Activated CD4-positive, alpha-beta T cell treated with anti-CD3 and anti-CD28 coated beads, Interleukin-10, Interleukin-2, amounts not matched to agents 100 ng/mL and 50 ng/mL, durations not matched to agents 16 hours and 8 hours (primary cell): ENCODE measurements at regions not wholly inside any gene's neighbourhood (a gene's known extent, or its start where the extent isn't known, plus 50 kb on each side); places are given as distances from the start of the nearest gene placed in this dataset.
A peak's percentile ranks its signal among the peaks of the same experiment; 100 is the strongest.
"Not testable (repeated sequence)": the region's sequence is repeated elsewhere in the genome, so short reads cannot be mapped to it uniquely, and the experiment has no call there.

Experiments used
- DNase-seq: peaks from one replicate; pipeline ENCODE4 v3.0.0-alpha.2; 2020

DNA sequence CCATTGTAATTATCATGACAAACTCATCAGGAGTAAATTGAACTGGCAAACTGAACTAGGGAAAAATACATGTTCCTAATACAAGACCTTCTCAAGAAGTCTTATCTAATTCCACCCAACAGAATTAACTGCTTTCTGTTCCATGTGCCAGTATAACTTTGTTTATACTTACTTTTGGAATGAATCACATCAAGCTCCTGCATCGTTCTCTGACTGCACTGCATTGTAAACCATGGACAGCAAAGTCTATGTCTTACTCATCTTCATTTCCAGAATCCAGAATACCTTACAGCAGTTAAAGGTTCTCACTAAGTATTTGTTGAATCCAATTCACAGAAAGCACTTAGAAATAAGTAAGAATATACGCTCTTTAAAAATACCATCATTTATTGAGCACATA is 102.8 kb downstream of the PLK2 start:
- DNase-seq, result no peak

DNA sequence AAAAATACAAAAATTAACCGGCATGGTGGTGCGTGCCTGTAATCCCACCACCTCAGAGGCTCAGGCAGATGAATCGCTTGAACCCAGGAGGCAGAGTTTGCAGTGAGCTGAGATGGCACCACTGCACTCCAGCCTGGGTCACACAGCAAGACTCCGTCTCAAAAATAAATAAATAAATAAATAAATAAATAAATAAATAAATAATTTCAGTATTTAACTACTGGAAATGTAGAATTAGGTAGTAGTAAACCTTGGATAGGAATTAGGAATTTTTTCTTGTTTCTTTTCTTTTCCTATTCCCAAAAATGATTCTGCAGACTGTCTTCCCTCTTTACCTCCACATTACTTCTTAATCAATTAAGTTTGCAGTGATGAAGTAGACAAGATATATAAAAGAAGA is 103.2 kb downstream of the PLK2 start:
- DNase-seq, result no peak

DNA sequence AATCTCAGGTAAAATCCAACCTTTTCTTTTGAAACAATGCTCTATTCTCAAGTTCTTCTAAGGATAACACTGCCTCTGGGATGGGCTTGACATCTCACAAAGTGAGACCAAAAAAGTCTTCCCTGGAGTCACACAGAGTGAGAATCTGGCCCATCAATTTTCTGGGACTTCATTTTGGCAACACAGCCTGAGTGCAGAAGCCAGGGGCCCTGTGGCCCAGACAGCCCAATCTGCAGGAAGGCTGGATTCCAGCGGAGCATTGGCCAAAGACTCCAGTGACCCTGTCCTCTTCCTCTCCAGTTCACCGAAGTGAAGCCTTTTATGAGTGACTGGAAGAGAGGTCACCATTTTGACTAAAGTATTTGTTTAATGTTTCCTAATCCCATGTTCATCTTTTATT is 105.1 kb downstream of the PLK2 start:
- no peak for DNase-seq

DNA sequence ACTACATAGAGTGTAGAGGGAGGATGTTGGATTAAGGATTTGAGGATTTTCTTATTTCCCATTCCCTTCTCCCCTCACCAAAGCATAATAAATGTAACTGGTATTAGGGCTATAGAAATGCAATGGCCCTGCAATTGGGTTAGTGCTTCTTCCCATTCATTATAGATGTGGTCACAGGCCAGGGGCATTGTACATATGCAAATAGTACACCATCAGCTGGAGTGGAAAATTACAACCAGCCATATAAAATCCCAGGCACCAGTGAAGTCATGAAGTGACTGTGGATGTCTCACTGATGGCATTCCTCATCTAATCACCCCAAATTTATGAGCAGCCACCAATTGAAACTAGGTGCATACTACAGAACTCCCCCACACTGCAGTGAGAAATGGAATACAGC is 105.9 kb downstream of the PLK2 start:
- DNase-seq, result no peak

DNA sequence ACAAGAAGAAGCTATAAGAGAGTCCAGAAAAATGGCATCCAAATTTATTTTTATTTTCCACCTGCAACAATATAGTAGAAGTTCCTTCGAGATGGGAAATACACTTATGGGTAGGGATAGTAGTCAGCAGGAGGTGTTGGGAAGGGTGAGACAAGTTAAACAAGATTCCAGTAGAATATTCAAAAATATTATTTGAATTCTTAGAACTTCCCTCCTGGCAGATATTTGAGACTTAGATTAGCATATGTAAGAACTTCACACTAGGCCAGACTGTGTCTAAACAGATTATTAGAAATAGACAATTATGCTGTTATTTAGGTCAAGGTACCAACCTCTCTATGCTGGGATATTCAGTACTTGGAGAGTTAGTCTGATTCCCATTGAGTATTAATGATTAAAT is 108.7 kb downstream of the PLK2 start:
- DNase-seq, result no peak

DNA sequence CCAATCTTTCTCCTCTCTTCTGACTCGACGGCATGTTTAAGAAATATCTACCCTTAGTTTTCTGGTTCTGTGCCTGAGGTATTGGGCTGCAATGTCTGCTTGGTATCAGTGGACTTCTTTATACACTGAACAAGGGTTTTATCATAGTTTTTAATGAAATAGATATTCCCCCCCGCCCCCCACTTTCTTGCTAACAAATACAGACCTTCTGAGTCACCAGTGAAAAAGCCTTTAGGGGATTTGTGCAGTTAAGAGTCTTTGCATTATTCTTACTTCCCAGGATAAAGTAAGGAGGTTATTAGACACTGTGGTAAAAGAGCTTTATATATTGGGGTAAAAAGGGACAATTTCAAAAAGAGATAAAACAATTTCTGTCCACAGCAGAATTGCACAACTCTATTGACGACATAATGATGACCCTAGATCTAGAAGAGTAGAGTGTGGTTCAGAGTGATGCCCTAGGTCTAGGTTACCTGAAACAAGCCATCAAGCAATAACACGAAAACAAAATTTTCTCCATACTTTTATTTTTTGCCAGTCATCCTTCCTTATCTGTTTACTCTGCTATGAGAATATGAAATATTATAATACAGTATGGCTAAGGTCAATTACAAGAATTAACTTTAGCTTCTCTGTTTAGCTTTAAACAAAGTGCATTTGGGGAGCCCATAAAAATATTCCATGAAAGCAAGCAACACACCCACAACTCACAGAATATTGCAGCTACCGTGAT is 110.7 kb downstream of the PLK2 start:
- no peak for DNase-seq

DNA sequence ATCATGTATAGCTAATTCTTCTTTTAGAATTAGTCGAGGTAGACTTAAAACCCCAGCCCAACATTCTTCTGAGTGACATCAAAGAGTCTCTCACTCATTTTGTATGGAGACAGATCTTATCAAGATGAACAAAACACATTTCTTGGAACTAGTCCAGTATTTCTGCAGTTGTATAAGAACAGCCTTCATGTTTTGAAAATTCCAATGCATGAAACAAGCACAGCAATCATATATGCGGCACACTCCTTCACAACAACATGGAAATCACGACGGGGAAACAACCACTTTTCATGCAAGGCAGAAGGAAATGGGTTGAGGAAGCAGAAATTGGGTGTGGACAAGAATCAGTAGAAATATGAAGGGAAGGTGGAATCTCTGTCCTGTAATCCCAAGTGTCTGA is 113.8 kb downstream of the PLK2 start:
- DNase-seq, result no peak

DNA sequence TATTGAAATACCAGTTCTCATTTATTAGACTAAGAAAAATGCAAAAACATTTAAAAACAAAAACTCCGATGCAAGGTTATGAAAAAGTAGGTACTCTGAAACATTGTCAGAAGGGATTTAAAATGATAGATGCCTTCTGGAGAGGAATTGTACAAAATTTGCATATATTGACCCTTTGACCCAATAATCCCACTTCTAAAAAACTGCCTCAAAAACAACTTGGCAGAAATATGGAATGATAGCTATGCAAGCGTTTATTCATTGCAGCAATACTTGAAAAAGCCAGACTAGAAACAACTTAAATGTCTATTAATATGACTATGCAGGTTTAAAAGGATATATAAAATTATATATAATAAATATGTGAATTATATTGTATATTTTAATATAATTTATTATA is 118.4 kb downstream of the PLK2 start:
- no peak for DNase-seq

DNA sequence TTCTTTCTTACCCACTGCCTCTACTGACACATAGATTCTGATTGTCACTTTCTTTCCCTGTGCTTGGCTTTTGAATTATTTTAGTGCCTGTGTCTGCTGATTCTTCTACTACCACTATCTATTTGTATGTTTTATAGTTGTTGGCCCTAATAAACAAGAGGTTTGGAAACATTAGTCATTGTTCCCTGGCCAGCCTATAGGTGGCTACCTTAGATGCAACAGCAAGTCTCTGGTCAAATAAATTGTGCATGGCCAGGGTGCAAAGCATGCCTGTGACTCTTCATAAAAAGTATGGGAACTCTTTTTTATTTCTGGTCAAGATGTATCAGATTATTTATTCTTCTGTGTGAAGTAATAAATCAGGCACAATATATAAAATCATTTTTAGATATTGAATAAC is 124.4 kb downstream of the PLK2 start:
- DNase-seq, result no peak

DNA sequence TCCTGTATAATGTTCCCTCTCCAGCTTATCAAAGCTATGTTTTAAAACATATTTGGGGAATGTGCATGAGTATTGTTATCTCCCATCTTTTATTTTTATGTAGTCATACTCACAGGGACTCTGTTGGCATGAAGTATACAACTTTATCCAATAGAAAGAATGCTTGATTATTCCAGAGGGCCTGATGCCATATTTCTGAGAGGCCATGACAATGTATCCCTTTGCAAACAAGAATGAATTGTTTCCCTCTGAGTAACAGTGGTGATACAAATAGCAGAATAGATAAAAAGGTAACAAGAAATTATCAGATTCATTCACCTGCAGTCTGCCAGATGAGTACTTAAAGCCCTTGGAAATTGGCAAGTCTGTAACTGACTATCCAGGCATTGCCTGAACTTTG is 125.9 kb downstream of the PLK2 start:
- no peak for DNase-seq

DNA sequence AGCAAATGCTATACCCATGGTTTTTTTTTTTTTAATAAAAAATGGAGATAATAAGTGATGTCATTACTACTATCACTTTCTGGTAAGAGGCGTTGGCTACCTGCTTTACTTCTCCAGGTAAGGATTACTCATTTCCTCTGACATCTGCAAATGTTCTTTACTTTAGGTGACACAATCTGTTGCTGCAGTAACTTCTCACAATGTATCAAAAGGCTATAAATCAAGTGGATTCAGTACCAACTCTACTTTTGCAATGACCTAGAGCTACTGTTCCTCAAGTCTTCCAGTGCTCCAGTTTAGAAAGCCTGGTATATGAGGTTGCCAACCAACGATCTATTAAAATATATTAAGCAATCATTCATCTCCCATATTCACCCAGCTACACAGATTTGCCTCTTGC is 129.1 kb downstream of the PLK2 start:
- DNase-seq, result no peak

DNA sequence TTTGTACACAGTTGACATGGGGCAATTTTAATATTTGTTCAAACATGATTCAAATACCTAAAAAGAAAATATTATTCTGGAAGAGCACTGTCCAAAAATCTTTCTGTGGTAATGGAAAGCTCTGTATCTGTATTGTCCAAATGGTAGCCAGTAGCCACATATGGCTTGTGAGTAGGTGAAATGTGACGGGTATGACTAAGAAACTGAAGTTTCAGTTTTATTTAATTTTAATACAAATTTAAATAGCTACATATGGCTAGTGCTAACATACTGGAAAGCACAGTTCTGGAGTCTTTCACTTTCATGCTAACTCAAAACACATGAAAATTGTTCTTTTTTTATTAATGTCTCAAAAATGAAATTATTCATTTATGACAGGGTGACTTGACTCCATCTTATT is 132.6 kb downstream of the PLK2 start:
- DNase-seq, result no peak

DNA sequence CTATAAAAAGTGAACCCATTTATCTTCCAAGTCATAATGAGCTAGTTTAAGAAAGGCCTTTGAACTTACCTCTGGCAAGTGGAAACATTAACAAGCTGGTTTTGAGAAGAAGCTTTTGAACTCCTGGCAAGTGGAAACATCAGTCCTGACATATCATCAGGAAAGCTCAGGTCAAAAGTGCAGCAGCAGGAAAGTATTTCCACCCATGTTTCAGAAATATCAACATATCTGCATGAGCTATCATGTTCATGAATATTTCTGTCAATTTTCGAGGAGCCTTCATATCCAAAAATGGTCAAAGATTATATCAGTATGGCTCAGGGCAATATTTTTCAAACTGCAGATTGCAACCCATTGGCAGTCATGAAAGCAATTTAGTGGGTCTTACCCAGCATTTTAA is 133.9 kb downstream of the PLK2 start:
- DNase-seq, result no peak

DNA sequence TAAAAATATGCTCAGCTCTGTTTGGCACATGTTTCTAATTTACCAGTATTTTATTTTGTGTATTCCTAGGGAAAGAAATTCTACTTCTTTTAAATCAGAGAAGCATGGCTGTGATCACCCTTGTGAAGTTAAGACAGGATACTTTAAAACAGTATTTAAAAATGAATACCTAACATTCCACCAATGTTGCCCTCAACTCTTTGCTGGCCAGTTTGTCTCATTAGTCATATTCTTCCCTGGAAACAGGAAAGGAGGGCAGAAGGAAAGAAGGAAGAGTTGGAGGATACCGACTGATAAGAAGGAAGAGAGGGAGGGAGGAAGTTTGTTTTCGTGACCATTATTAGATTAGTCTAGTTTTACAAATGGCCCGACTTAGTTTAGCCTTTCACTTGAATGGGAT is 137.4 kb downstream of the PLK2 start:
- no peak for DNase-seq

DNA sequence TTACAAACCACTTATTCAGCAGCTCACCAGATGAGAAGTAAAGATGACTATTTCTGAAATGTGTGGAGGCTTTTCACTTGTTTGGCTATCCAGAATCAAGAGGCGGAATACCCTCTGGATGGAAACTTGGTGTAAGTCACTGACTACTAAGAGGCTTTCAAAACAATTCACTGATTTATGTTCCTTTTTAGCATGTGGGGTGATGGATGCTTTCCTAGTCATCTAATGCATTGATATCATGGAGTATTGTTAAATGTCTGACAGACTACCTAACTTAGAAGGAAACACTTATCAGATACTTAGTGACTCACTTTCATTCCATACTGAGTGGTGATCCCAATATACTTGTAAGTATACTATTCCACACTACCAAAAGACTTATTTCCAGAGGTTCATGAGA is 141.4 kb downstream of the PLK2 start:
- DNase-seq, result no peak

DNA sequence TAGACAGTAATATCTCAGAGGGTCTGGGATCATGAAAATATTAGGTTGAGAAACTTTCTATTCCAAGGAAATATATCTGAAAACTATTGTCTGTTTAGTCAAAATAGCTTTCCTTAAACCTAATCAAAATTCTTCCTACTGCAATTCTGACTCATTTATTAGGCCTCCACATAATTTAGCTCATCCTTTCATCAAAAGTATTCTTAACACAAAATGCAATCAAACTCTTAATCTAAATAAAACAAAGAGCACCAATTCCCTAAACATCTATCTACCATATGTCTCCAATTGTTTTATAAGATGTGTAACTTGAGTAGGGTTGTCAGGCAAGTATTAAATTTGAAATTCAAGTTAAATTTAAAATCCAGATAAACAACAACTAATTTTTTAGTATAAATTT is 142.1 kb downstream of the PLK2 start:
- no peak for DNase-seq

DNA sequence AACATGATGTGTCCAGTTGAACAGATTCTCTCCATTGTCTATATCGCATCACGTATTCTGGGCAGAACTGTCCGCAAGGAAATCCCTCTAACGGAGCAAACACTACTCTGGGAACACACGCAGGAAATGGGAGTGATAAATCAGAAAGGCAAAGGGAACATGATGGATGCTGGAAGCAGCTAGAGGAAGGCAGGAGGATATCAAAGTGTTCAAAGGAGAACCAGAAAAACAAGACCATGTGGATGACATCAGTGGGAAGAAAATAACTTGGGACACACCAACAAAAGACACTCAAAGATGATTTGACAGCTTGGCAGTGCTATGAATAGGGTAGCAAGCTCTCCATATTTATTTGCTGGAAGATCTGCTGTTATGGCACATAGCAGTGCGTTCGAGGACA is 142.9 kb downstream of the PLK2 start:
- DNase-seq, result no peak

DNA sequence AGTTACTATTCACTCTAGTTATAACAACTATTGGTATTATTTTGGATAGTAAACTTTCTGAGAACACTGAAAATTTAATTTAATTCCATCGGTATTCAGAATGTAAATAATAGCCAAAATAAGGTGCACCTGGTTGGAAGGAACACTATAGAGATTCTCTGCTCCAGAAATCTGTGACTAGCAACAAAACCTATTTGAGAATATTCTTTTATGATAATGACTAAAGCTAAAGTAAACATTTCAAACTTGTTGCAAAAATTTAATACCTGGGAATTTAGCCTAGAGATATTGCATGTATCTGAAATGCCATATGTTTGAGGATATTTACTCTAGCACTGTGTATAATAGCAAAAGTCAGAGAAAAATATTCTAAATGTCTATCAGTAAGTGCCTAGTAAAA is 144.1 kb downstream of the PLK2 start:
- no peak for DNase-seq

DNA sequence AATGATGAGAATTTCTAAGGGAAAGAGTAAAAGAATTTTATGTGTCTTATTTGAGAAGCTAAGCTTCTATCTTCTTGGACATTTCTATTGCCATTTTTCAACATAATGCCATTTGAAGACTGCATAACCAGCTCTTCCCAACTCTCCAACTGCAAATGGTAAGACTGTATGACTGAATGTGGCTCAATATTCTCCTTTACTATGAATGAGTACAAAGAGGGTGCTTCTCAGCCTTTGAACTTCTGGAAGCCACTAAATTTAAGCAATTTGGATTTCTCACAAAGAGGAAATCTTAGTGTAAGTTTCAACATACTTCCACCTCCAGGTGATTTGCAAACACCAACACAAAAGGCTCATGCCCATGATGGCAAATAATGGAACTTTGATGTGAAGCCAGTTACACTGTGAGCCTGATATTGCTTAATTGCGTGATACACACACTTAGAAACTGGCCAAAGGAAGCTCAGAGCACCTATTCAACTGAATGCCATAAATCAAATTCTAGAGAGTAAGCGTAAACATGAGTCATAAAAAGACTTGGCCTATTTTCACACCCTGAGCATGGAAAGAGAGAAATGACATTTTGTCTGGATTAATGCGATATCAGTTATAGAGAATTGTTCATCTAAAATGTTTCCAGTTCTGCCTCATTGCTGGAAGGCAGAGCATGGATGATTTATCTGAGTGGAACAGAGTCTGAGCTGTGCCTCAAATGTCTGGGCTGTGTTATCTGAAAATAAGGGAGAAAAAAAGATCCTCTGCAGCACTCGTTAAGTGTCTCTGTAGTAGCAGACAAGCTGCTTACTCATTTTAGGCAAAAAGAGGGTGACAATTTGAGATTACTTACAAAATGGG is 145.3 kb downstream of the PLK2 start:
- peak; percentile 4 for DNase-seq

DNA sequence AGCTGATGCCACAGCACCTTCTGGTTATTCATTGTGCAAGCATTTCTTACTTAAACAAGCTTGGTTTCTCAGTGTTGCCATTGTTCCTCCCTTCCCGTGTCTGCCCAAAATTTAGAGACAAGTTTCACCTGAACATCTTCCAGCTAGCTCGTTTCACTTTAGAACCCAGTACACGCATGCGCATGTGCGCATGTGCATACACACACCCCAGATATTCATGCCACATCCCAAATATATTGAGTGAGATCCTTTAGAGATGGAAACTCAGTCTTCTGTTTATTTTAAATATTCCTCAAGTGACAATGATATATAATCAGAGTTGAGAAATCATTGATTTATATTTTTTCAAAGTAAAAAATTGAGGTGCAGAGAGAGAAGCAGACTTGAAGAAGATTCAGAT is 147.6 kb downstream of the PLK2 start:
- DNase-seq, result no peak

DNA sequence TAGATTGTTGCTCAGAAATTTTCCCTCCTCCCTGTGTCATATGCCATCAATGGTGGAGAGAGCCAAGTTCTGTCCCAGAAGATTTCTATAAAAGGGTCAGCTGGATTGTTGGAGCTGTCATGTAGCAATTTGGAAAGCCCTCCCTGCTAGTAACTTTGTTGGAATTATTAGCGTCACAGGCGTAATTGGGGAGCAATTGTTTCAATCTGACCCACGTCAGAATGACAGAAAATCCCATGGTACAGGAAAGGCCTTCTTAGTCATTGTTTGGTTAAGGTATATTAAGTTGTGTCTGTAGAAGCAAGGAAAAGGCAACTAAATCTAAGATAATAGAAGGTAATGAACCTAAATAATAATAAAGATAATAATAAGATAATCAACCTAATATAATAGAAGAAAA is 148.4 kb downstream of the PLK2 start:
- DNase-seq, result no peak

DNA sequence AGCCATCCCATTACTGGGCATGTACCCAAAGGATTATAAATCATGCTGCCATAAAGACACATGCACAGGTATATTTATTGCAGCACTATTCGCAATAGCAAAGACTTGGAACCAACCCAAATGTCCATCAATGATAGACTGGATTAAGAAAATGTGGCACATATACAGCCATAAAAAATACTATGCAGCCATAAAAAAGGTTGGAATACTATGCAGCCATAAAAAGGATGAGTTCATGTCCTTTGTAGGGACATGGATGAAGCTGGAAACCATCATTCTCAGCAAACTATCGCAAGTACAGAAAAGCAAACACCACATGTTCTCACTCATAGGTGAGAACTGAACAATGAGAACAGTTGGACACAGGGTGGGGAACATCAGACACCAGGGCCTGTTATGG is 151.5 kb downstream of the PLK2 start:
- DNase-seq, result not testable (repeated sequence)

DNA sequence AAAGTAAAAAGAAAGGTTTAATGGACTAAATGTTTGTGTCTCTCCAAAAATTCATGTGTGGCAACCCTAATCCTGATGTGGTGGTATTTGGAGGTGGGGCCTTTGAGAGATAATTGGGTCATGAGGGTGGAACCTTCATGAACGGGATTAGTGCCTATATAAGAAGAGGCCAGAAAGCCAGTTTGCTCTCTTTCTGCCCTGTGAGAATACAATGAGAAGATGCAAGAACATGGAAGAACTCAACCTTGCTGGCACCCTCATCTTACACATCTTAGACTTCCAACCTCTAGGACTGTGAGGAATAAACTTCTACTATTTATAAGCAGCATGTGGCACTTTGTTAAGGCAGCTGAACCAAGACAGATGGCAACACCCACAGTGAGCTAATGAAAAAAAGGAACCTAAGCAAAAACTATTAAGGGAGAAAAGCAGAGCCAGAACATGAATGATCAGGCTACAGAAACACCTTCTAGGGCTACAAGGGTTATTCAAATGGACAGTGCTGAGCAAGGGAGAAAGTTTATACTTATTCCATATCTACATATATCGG is 159.5 kb downstream of the PLK2 start:
- no peak for DNase-seq

DNA sequence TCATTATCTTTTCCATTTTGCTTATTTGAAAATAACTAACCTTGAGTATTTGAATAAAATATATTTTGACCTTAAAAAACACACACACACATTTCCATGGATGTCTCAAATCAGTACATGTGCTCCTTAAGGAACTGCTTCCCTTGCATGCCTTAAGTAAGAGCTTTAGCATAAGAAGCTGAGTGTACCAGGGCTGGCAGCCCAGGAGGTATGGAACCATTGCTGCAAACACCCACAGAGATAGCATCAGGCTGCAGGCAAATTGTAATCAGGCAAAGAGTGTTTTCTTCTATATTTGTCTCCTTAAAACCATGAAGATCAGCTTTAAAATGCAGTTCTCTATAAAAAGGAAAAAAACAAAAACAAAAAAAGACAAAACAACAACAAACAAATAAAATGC is 160.6 kb downstream of the PLK2 start:
- DNase-seq, result no peak
